SK-N-SH treated with all-trans-retinoic acid at 6 μM for 48 hours (cell line): ENCODE measurements at regions not wholly inside any gene's neighbourhood (a gene's known extent, or its start where the extent isn't known, plus 50 kb on each side); places are given as distances from the start of the nearest gene placed in this dataset.

ENCODE experiments used
- OSR1 ChIP-seq: fragments of 250-450 bp; sonication (Bioruptor Pico); IDR thresholded peaks from 2 replicates; pipeline ENCODE4 v1.8.0; 2022; ENCODE audit warnings: moderate library complexity, mild to moderate bottlenecking, inconsistent platforms
- ZNF565 ChIP-seq: fragments of 450-650 bp; formaldehyde crosslinking; conservative IDR thresholded peaks from 2 replicates; pipeline ENCODE4 v1.5.0; 2020; ENCODE audit warnings: low read depth, mild to moderate bottlenecking, moderate library complexity
- TF ChIP-seq, protein P1 (sequence below): fragments of 250-450 bp; sonication (Bioruptor Pico); IDR thresholded peaks from 2 replicates; pipeline ENCODE4 v1.8.0; 2020; ENCODE audit warnings: mild to moderate bottlenecking, moderate library complexity, borderline replicate concordance
- TF ChIP-seq, protein P2 (sequence below): fragments of 250-450 bp; sonication (Bioruptor Pico); IDR thresholded peaks from 2 replicates; pipeline ENCODE4 v1.5.1; 2020; ENCODE audit warnings: low read depth, mild to moderate bottlenecking, moderate library complexity

DNA sequence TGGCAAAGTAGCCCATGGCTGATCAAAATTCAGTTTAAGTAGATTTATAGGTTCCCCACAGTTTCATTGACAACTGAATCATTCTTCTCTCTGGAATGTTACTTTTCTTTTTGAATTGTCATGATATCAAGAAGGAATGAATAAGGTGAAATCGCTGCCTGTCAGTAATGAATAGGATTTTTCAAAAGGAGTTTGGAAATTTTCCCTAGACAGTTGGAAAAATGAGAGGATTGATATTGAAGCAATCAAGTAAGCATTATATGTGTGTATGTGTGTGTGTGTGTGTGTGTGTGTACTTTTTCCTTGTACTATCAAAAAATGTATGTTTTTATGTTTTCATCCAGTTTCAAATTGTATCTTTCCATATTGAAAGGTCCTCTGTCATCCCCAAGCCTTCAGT lies 479.5 kb downstream of the MRPL39 start:
- TF ChIP-seq, protein P1, sequence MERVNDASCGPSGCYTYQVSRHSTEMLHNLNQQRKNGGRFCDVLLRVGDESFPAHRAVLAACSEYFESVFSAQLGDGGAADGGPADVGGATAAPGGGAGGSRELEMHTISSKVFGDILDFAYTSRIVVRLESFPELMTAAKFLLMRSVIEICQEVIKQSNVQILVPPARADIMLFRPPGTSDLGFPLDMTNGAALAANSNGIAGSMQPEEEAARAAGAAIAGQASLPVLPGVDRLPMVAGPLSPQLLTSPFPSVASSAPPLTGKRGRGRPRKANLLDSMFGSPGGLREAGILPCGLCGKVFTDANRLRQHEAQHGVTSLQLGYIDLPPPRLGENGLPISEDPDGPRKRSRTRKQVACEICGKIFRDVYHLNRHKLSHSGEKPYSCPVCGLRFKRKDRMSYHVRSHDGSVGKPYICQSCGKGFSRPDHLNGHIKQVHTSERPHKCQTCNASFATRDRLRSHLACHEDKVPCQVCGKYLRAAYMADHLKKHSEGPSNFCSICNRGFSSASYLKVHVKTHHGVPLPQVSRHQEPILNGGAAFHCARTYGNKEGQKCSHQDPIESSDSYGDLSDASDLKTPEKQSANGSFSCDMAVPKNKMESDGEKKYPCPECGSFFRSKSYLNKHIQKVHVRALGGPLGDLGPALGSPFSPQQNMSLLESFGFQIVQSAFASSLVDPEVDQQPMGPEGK: no peak
- TF ChIP-seq, protein P2, sequence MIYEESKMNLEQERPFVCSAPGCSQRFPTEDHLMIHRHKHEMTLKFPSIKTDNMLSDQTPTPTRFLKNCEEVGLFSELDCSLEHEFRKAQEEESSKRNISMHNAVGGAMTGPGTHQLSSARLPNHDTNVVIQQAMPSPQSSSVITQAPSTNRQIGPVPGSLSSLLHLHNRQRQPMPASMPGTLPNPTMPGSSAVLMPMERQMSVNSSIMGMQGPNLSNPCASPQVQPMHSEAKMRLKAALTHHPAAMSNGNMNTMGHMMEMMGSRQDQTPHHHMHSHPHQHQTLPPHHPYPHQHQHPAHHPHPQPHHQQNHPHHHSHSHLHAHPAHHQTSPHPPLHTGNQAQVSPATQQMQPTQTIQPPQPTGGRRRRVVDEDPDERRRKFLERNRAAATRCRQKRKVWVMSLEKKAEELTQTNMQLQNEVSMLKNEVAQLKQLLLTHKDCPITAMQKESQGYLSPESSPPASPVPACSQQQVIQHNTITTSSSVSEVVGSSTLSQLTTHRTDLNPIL: no peak
- TF ChIP-seq OSR1 (CRISPR knock-in tag): no peak
- TF ChIP-seq ZNF565: no peak
